Prostate gland (tissue), 2 donors: ENCODE measurements at regions not wholly inside any gene's neighbourhood (a gene's known extent, or its start where the extent isn't known, plus 50 kb on each side); places are given as distances from the start of the nearest gene placed in this dataset.

ENCODE experiments used
- CTCF ChIP-seq, 4 experiments: fragments of 200-600 bp in 2 of 4; fragments of 450-650 bp in 2 of 4; sonication (generic) in 2 of 4; IDR thresholded peaks; 1 replicate in 3 of 4; 2 replicates in 1 of 4; pipeline ENCODE4 v1.5.1; 2016 to 2019; ENCODE audit warnings: antibody characterized with exemption in 4 of 4, mild to moderate bottlenecking in 2 of 4, moderate library complexity in 2 of 4
- POLR2A ChIP-seq: fragments of 450-650 bp; IDR thresholded peaks from one replicate; pipeline ENCODE4 v1.6.1; 2016; ENCODE audit warnings: antibody characterized with exemption, mild to moderate bottlenecking
- POLR2AphosphoS5 ChIP-seq: sonication (generic); formaldehyde crosslinking; IDR thresholded peaks from one replicate; pipeline ENCODE4 v1.6.1; 2017; ENCODE audit warnings: antibody characterized with exemption

- TF ChIP-seq CTCF (IDR thresholded peaks at IDR 0.05) = no peak
- no peak for TF ChIP-seq POLR2AphosphoS5
- no peak for TF ChIP-seq POLR2A
These were observed 61.7 kb upstream of the CDK13 start for GRCh38 chr7:39888171-39888853.
